Spinal cord (tissue), 9 donors: ENCODE measurements at regions not wholly inside any gene's neighbourhood (a gene's known extent, or its start where the extent isn't known, plus 50 kb on each side); places are given as distances from the start of the nearest gene placed in this dataset.
A peak's percentile ranks its signal among the peaks of the same experiment; 100 is the strongest.

Source experiments
- DNase-seq, 6 donors: peaks; one replicate each; pipeline versions ENCODE4 v3.0.0 to v3.0.0-alpha.2; 2013 to 2015; ENCODE audit warnings: low spot score in 6 of 6, low read depth in 4 of 6
- H3K27ac ChIP-seq: one replicate; pipeline ENCODE4 v1.5.1; 2013; ENCODE audit warnings: low read depth, low read length, control low read depth
- H3K27me3 ChIP-seq: one replicate; pipeline ENCODE4 v1.6.1; 2013; ENCODE audit warnings: low read length; ENCODE audit not compliant: control insufficient read depth, insufficient read depth
- H3K36me3 ChIP-seq: one replicate; pipeline ENCODE4 v1.6.1; 2013; ENCODE audit warnings: low read length; ENCODE audit not compliant: control insufficient read depth, insufficient read depth
- H3K4me1 ChIP-seq: one replicate; pipeline ENCODE4 v1.6.1; 2013; ENCODE audit warnings: low read length; ENCODE audit not compliant: control insufficient read depth, insufficient read depth
- H3K4me3 ChIP-seq: one replicate; pipeline ENCODE4 v1.5.1; 2013; ENCODE audit warnings: low read depth, low read length, control low read depth
- H3K9me3 ChIP-seq: one replicate; pipeline ENCODE4 v1.6.1; 2013; ENCODE audit warnings: low read length; ENCODE audit not compliant: control insufficient read depth, insufficient read depth
- WGBS: methylation state at CpG from one replicate; pipeline ENCODE4 v1.1.5; 2013; ENCODE audit warnings: missing lambda C conversion rate; ENCODE audit not compliant: insufficient coverage; 5-methylcytosine and 5-hydroxymethylcytosine counted together
- donor health status: healthy.

DNA sequence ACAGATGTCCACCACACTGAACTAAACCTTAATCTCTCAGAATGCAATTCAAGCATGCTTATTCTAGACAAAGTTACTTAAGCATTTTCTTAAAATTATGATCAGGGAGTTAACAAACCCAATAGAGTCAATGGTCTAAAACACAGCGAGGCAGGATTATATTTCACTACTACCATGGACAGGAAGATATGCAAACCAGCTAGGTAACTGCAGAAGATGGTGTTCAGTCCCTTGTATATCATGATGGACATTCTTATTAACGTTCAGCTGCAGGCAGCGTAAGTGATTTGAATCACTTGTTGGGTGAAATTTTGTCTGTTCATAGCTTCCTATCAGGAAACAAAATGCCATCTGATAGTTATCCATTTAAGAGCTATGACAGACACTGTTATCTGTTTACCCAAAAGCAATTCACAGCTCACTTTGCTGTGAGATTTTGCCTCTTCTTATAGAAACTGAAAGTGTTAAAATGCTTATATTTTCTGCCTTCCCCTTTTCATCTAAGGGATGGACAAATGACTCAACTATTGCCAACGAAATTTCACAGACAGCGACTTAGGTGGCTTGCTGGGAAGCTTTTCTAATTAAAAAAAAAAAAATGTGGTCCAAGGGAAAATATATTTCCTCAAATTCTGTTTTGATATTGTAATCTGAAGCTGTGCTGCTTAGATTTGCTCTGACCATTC, 591.9 kb downstream of the DACH1 start:
- DNase-seq = no peak
- WGBS = no CpG with 5 or more reads among the region's 5 CpGs
- no peak overlapping the region for H3K27ac ChIP-seq
- H3K9me3 ChIP-seq = no peaks in the 10 kb centered on the region
- H3K36me3 ChIP-seq = no peaks in the 10 kb centered on the region
- no peaks in the 10 kb centered on the region for H3K4me1 ChIP-seq
- H3K4me3 ChIP-seq = no peak overlapping the region
- no peaks in the 10 kb centered on the region for H3K27me3 ChIP-seq

DNA sequence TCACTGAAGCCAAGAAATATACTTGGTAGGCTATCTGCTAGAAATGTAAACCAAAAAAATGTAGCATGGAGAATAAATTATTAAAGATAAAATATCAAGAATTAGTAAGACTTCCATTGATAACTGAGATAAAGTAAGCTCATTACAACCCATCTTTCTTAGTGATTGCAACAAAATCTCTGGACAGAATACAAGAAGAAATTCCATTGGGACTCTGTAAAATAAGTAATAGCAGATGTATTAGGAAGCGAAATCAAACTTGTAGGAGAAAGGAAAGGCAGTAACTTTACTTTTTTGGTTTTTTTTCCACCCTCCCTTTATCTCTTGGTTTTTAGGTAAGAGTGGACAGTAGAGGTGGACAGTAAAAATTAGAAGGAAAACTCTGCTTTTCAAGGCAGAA, 605.7 kb downstream of the DACH1 start:
- H3K36me3 ChIP-seq = no peaks in the 10 kb centered on the region
- no peak overlapping the region for H3K4me3 ChIP-seq
- H3K4me1 ChIP-seq = no peaks in the 10 kb centered on the region
- H3K9me3 ChIP-seq = no peaks in the 10 kb centered on the region
- H3K27ac ChIP-seq = no peak overlapping the region
- no peaks in the 10 kb centered on the region for H3K27me3 ChIP-seq
- no peak for DNase-seq
- WGBS = no CpG with 5 or more reads among the region's 1 CpG

GRCh38 chr13:71260246-71260645, 606.8 kb downstream of the DACH1 start:
- H3K4me3 ChIP-seq = no peak overlapping the region
- no peak for DNase-seq
- H3K36me3 ChIP-seq = no peaks in the 10 kb centered on the region
- H3K27ac ChIP-seq = no peak overlapping the region
- H3K27me3 ChIP-seq = no peaks in the 10 kb centered on the region
- H3K4me1 ChIP-seq = no peaks in the 10 kb centered on the region
- WGBS = no CpG with 5 or more reads among the region's 1 CpG
- no peaks in the 10 kb centered on the region for H3K9me3 ChIP-seq

GRCh38 chr13:71255633-71256032, 611.4 kb downstream of the DACH1 start:
- Histone ChIP-seq H3K27ac (no peak overlapping the region), H3K4me3 (no peak overlapping the region), H3K4me1 (no peaks in the 10 kb centered on the region), H3K36me3 (no peaks in the 10 kb centered on the region), H3K27me3 (no peaks in the 10 kb centered on the region), H3K9me3 (no peaks in the 10 kb centered on the region)
- no peak for DNase-seq
- WGBS = no CpG with 5 or more reads among the region's 1 CpG

GRCh38 chr13:71254384-71254783, 612.6 kb downstream of the DACH1 start:
- no peaks in the 10 kb centered on the region for H3K9me3 ChIP-seq
- no peak for DNase-seq
- H3K4me3 ChIP-seq = no peak overlapping the region
- 90% methylated on average over 2 of the region's 4 CpGs for WGBS
- H3K27me3 ChIP-seq = no peaks in the 10 kb centered on the region
- H3K36me3 ChIP-seq = no peaks in the 10 kb centered on the region
- H3K4me1 ChIP-seq = no peaks in the 10 kb centered on the region
- H3K27ac ChIP-seq = no peak overlapping the region

DNA sequence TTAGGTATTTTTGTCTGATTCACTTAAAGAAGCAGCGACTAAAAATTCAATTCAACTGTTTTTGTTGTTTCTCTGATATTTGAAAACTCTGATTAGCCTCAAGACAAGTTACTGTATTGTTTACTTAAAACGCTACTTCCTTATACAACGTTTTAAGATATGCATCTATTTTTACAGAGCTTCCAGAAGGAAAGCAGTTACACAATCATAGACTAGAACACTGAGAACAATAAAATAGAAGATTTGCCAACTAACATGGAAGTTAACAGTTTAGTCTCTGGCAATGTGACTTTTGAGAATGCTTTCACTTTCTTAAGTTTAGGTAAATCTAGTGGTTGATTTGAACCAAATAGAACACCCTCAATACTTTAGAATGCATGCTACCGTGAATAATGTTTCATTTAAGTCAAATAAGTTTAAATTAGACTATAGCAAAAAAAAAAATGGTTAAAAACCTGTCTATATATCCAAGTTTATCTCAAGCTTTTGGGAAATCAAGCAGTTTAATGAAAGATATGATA, 614.8 kb downstream of the DACH1 start:
- no peaks in the 10 kb centered on the region for H3K9me3 ChIP-seq
- H3K4me3 ChIP-seq = no peak overlapping the region
- DNase-seq = no peak
- H3K27me3 ChIP-seq = no peaks in the 10 kb centered on the region
- no CpG with 5 or more reads among the region's 4 CpGs for WGBS
- no peaks in the 10 kb centered on the region for H3K4me1 ChIP-seq
- no peak overlapping the region for H3K27ac ChIP-seq
- H3K36me3 ChIP-seq = no peaks in the 10 kb centered on the region

- Histone ChIP-seq H3K27me3 (no peaks in the 10 kb centered on the region), H3K4me3 (no peak overlapping the region), H3K27ac (no peak overlapping the region), H3K9me3 (no peaks in the 10 kb centered on the region), H3K4me1 (no peaks in the 10 kb centered on the region), H3K36me3 (no peaks in the 10 kb centered on the region)
- DNase-seq = no peak
- WGBS = no CpG with 5 or more reads among the region's 4 CpGs
These were observed 615.6 kb downstream of the DACH1 start for GRCh38 chr13:71251292-71251951.

- H3K9me3 ChIP-seq = no peaks in the 10 kb centered on the region
- no peaks in the 10 kb centered on the region for H3K4me1 ChIP-seq
- H3K4me3 ChIP-seq = no peak overlapping the region
- WGBS = 28% methylated on average over 1 of the region's 1 CpG
- H3K27me3 ChIP-seq = no peaks in the 10 kb centered on the region
- no peaks in the 10 kb centered on the region for H3K36me3 ChIP-seq
- no peak overlapping the region for H3K27ac ChIP-seq
- no peak for DNase-seq
These were observed 618.0 kb downstream of the DACH1 start for GRCh38 chr13:71249011-71249410.

DNA sequence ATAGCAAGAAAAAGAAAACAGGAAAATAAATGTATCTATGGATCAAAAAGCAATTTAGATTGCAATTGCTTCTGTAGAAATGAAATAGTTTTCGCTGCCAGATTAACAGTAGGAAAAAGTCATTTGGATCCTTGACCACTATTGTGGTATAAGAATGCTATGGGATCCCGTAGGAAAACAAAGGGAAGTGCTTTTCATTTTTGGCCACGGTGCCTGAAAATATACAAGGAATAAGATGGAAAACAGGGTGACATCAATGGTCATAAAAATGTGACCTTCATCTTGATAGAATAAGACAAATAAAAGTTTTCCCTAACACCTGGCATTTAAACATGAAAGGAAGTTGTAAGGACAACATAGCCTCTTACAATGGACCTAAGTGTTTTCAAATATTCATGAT, 622.8 kb downstream of the DACH1 start:
- Histone ChIP-seq H3K27me3 (no peaks in the 10 kb centered on the region), H3K4me3 (no peak overlapping the region), H3K27ac (no peak overlapping the region), H3K9me3 (no peaks in the 10 kb centered on the region), H3K4me1 (peaks cover 3% of the 10 kb centered on the region), H3K36me3 (no peaks in the 10 kb centered on the region)
- 100% methylated on average over 2 of the region's 3 CpGs for WGBS
- no peak for DNase-seq

DNA sequence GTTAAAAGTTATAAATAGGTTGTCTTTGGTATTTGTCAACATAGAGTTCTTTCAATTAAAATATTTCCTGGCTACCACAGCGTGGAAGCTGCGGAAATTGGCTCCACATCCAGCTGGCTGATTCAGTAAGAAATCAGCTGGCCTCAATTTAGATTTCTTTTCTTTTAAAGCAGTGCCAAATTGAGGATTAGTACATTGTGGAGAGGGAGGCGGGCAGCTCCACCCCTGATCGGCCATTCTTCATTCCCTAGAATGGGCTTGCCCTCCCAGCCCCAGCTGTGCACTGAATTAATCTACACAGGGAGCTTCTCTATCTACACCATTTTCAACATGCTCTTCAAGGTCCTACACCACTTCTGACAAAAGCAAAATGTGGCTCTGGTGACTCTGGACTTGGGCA, 624.8 kb downstream of the DACH1 start:
- Histone ChIP-seq H3K27me3 (no peaks in the 10 kb centered on the region), H3K4me3 (no peak overlapping the region), H3K27ac (no peak overlapping the region), H3K4me1 (peaks cover 3% of the 10 kb centered on the region), H3K36me3 (no peaks in the 10 kb centered on the region), H3K9me3 (no peaks in the 10 kb centered on the region)
- no CpG with 5 or more reads among the region's 4 CpGs for WGBS
- DNase-seq = peak in 3 of 6 donors; percentile 42 to 83 (median 81)
